ENCODE measurements at regions not wholly inside any gene's neighbourhood (a gene's known extent, or its start where the extent isn't known, plus 50 kb on each side); places are given as distances from the start of the nearest gene placed in this dataset.
A peak's percentile ranks its signal among the peaks of the same experiment; 100 is the strongest.
"Not testable (repeated sequence)": the region's sequence is repeated elsewhere in the genome, so short reads cannot be mapped to it uniquely, and the experiment has no call there.

GRCh38 chr1:83043244-83043643 is 955.7 kb downstream of the TTLL7 start:
- Histone ChIP-seq H3K27me3 (replicated peaks; ENCODE audit: insufficient read depth, low read depth, low read length, poor library complexity) (no peaks in the 10 kb centered on the region), H3K27ac (ENCODE audit: low read depth, low read length, poor library complexity, severe bottlenecking) (no peak overlapping the region), H3K4me3 (ENCODE audit: low read depth, low read length, poor library complexity, severe bottlenecking) (no peak overlapping the region), H3K36me3 (ENCODE audit: insufficient read depth, low read length, poor library complexity, severe bottlenecking) (no peaks in the 10 kb centered on the region), H3K9me3 (ENCODE audit: low read depth, low read length, poor library complexity, severe bottlenecking) (no peaks in the 10 kb centered on the region), H3K4me1 (ENCODE audit: insufficient read depth, low read length, poor library complexity, severe bottlenecking) (no peaks in the 10 kb centered on the region)
- ChIA-PET POLR2A (ENCODE audit: low non-redundant PET) (no interaction called here), CTCF (no interaction called here)
- no TSS peak for BruUV-seq (replicated peaks)
- TF ChIP-seq CTCF (conservative IDR thresholded peaks at IDR 0.05; ENCODE audit: low read depth, low read length) (no peak), EZH2 (IDR thresholded peaks at IDR 0.05; ENCODE audit: borderline replicate concordance, low read depth, low read length, poor library complexity, severe bottlenecking) (no peak)
- DNase-seq (ENCODE audit: low spot score), result no peak
- intact Hi-C loops (cut with micrococcal nuclease; ENCODE audit: unreplicated experiment), result no loop called here

- H3K9me3 ChIP-seq (ENCODE audit: low read depth, low read length, poor library complexity, severe bottlenecking); H3K27me3 ChIP-seq (replicated peaks; ENCODE audit: insufficient read depth, low read depth, low read length, poor library complexity); CTCF ChIA-PET; BruUV-seq (replicated peaks); H3K27ac ChIP-seq (ENCODE audit: low read depth, low read length, poor library complexity, severe bottlenecking); H3K4me3 ChIP-seq (ENCODE audit: low read depth, low read length, poor library complexity, severe bottlenecking); DNase-seq (ENCODE audit: low spot score); H3K36me3 ChIP-seq (ENCODE audit: insufficient read depth, low read length, poor library complexity, severe bottlenecking); intact Hi-C loops (cut with micrococcal nuclease; ENCODE audit: unreplicated experiment); POLR2A ChIA-PET (ENCODE audit: low non-redundant PET); H3K4me1 ChIP-seq (ENCODE audit: insufficient read depth, low read length, poor library complexity, severe bottlenecking): not testable (repeated sequence)
These were observed 959.8 kb downstream of the TTLL7 start for GRCh38 chr1:83039091-83039490.

GRCh38 chr1:83034851-83035250 is 964.1 kb downstream of the TTLL7 start:
- ChIA-PET POLR2A (ENCODE audit: low non-redundant PET) (no interaction called here), CTCF (no interaction called here)
- BruUV-seq (replicated peaks), result no TSS peak
- TF ChIP-seq EZH2 (IDR thresholded peaks at IDR 0.05; ENCODE audit: borderline replicate concordance, low read depth, low read length, poor library complexity, severe bottlenecking) (no peak), CTCF (conservative IDR thresholded peaks at IDR 0.05; ENCODE audit: low read depth, low read length) (no peak)
- intact Hi-C loops (cut with micrococcal nuclease; ENCODE audit: unreplicated experiment), result no loop called here
- H3K4me1 ChIP-seq (ENCODE audit: insufficient read depth, low read length, poor library complexity, severe bottlenecking), result no peaks in the 10 kb centered on the region
- no peak overlapping the region for H3K4me3 ChIP-seq (ENCODE audit: low read depth, low read length, poor library complexity, severe bottlenecking)
- DNase-seq (ENCODE audit: low spot score), result no peak
- no peaks in the 10 kb centered on the region for H3K27me3 ChIP-seq (replicated peaks; ENCODE audit: insufficient read depth, low read depth, low read length, poor library complexity)
- H3K27ac ChIP-seq (ENCODE audit: low read depth, low read length, poor library complexity, severe bottlenecking), result no peak overlapping the region
- H3K36me3 ChIP-seq (ENCODE audit: insufficient read depth, low read length, poor library complexity, severe bottlenecking), result no peaks in the 10 kb centered on the region
- no peaks in the 10 kb centered on the region for H3K9me3 ChIP-seq (ENCODE audit: low read depth, low read length, poor library complexity, severe bottlenecking)

- CTCF ChIA-PET, result no interaction called here
- H3K9me3 ChIP-seq (ENCODE audit: low read depth, low read length, poor library complexity, severe bottlenecking), result no peaks in the 10 kb centered on the region
- intact Hi-C loops (cut with micrococcal nuclease; ENCODE audit: unreplicated experiment), result no loop called here
- no peaks in the 10 kb centered on the region for H3K27me3 ChIP-seq (replicated peaks; ENCODE audit: insufficient read depth, low read depth, low read length, poor library complexity)
- no peaks in the 10 kb centered on the region for H3K36me3 ChIP-seq (ENCODE audit: insufficient read depth, low read length, poor library complexity, severe bottlenecking)
- DNase-seq (ENCODE audit: low spot score), result peak; percentile 9
- POLR2A ChIA-PET (ENCODE audit: low non-redundant PET), result no interaction called here
- no TSS peak for BruUV-seq (replicated peaks)
- H3K4me1 ChIP-seq (ENCODE audit: insufficient read depth, low read length, poor library complexity, severe bottlenecking), result no peaks in the 10 kb centered on the region
- no peak for TF ChIP-seq CTCF (conservative IDR thresholded peaks at IDR 0.05; ENCODE audit: low read depth, low read length)
- no peak for TF ChIP-seq EZH2 (IDR thresholded peaks at IDR 0.05; ENCODE audit: borderline replicate concordance, low read depth, low read length, poor library complexity, severe bottlenecking)
- H3K4me3 ChIP-seq (ENCODE audit: low read depth, low read length, poor library complexity, severe bottlenecking), result no peak overlapping the region
- no peak overlapping the region for H3K27ac ChIP-seq (ENCODE audit: low read depth, low read length, poor library complexity, severe bottlenecking)
These were observed 965.2 kb downstream of the TTLL7 start for GRCh38 chr1:83033682-83034081.

All from A673 (cell line).